GM12873 (cell line): ENCODE measurements at regions not wholly inside any gene's neighbourhood (a gene's known extent, or its start where the extent isn't known, plus 50 kb on each side); places are given as distances from the start of the nearest gene placed in this dataset.

Experiments
- TF ChIP-seq, protein P1 (sequence below): IDR thresholded peaks from 2 replicates; pipeline ENCODE4 v1.5.1; 2012; ENCODE audit warnings: low read depth, mild to moderate bottlenecking, moderate library complexity, low read length, control low read depth; ENCODE audit not compliant: insufficient read depth; ENCODE audit errors: missing control alignments

DNA sequence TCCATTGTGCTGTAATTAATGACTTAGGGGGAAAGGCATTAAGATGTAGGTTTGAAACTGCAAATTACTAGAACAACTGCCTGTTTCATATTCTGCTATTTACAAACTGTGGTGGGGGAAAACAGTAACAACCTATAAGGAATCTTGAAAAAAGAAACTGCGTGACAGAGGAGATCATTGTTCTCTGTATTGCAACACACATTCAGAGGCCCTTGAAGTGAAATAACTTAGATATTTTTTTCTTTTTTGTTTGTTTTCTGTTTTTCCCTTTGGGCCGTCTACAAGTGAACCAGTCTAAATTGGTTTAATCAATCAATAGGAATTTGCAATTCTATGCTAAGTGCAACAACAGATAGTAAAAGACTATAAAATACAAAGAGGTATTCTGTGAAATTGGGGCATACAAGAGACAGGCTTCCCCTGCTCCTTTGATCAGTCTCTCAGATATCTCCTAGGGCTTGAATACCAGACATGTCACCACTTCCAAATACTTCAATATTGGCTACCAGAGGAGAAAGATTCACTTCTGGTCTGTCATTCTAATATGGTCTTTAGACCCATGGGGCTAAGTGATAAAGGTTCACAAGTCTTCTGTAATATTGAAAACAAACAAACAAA lies 2055.1 kb upstream of the CELF4 start:
- TF ChIP-seq, protein P1, sequence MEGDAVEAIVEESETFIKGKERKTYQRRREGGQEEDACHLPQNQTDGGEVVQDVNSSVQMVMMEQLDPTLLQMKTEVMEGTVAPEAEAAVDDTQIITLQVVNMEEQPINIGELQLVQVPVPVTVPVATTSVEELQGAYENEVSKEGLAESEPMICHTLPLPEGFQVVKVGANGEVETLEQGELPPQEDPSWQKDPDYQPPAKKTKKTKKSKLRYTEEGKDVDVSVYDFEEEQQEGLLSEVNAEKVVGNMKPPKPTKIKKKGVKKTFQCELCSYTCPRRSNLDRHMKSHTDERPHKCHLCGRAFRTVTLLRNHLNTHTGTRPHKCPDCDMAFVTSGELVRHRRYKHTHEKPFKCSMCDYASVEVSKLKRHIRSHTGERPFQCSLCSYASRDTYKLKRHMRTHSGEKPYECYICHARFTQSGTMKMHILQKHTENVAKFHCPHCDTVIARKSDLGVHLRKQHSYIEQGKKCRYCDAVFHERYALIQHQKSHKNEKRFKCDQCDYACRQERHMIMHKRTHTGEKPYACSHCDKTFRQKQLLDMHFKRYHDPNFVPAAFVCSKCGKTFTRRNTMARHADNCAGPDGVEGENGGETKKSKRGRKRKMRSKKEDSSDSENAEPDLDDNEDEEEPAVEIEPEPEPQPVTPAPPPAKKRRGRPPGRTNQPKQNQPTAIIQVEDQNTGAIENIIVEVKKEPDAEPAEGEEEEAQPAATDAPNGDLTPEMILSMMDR = no peak

- TF ChIP-seq, protein P1 = no peak
Observed at GRCh38 chr18:39618265-39619003, 2052.8 kb upstream of the CELF4 start.

DNA sequence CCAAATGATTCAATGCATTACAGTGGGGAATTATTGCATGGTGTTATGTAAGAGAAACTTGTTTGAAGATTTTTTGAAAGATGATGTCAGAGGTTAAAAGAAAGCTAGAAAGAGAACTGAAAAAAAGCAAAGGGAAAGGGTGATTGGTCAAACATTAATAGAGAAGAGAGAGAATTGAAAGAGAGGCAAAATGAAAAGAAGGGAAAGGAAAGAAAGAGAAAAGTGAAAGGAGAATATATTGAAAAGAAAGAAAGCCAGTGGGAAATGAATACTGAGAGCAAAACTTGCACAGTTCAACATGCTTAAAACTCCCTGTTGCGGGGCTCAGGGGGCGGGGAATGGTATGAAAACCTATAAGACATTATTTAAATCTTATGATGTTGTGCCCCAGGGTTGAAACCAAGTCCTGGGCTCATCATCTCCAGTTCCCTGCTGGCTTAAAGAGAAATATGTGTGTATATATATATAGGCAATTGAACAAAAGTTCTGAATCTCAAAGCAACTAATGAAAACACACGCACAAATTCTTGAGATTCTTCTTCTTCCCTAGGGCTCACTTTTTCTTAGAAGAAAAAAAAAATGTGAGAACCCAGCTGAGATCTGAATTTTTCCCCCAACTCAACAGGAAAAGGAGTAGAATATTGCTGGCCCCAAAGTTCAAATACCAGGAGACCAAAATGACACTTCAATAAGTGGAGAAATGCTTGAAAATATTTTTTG lies 2045.9 kb upstream of the CELF4 start:
- TF ChIP-seq, protein P1 = no peak

DNA sequence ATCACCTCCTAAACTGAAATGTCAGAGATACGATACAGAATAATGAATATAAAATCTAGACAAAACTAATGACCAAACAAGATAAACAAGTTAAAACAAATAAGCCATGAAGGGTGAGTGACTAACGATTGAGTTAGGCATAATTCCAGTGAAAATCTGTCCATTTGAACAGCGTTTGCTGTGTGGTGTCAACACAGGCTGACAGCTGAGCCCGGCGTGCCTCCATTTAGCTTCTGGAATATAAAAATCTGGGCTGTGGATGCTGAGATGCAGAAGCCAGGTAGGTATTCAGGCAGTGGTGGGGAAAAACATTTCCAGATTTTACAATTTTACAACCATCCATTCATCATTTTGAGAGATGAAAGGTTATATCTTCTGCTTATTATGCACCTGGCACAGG lies 2041.4 kb upstream of the CELF4 start:
- TF ChIP-seq, protein P1 = no peak

DNA sequence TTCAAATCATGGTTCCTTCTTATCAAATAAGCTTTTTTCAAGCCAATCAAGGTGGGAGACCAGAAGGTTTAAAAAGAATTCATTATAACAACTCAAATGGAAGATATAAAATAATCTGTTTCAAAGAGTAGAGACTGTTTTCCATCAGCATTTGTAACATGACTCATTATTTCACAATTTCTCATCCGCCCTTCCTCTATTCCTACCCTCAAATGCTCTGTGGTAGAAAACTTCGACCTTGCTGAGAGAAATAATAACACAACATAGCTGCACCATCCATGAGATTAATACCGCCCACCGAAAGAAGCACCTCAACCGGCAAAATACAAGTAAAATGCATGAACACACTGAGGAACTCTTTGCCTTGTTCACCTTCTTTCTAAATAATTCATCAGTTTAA lies 2039.2 kb upstream of the CELF4 start:
- TF ChIP-seq, protein P1 = no peak

DNA sequence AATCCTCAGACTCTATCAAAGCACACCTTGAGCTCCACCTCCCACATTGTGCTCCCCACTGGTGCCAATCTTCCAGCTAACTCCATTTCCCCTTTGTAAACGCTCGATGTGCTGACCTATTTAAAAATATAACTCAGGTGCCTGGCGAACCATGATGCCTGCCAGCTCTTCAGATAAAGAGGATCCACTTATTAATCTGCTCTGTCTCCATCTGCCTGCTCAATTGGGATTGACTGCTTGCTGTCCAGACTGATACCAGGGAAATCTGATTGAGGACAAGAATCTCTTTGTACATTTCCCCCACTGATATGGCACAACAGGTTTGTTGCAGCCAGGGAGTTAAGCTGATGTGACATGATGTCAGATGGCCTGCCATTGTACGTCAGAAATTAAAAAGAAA lies 2036.5 kb upstream of the CELF4 start:
- TF ChIP-seq, protein P1 = no peak

GRCh38 chr18:39600894-39601293 lies 2035.3 kb upstream of the CELF4 start:
- TF ChIP-seq, protein P1 = no peak
